ENCODE measurements at regions not wholly inside any gene's neighbourhood (a gene's known extent, or its start where the extent isn't known, plus 50 kb on each side); places are given as distances from the start of the nearest gene placed in this dataset.

- Histone ChIP-seq H2BK15ac (ENCODE audit: low read depth, poor library complexity, severe bottlenecking) (no peak overlapping the region), H3K4me2 (ENCODE audit: low read length, poor library complexity, severe bottlenecking) (no peak overlapping the region), H3K79me1 (replicated peaks; ENCODE audit: low read length, poor library complexity, severe bottlenecking) (no peaks in the 10 kb centered on the region), H4K91ac (ENCODE audit: low read length) (no peak overlapping the region), H4K8ac (ENCODE audit: low read length) (no peak overlapping the region), H2BK5ac (ENCODE audit: low read depth, low read length, poor library complexity, severe bottlenecking) (no peak overlapping the region), H3K36me3 (ENCODE audit: control insufficient read depth in 1 of 2, insufficient read depth in 2 of 2, low read depth in 1 of 2, low read length in 2 of 2) (no peaks in the 10 kb centered on the region), H3K27me3 (ENCODE audit: control insufficient read depth in 1 of 2, insufficient read depth in 1 of 2, low read length in 2 of 2) (no peaks in the 10 kb centered on the region), H2AK5ac (ENCODE audit: low read length, severe bottlenecking) (no peak overlapping the region), H3K4me1 (ENCODE audit: control insufficient read depth, insufficient read depth, low read depth, low read length) (no peaks in the 10 kb centered on the region), H3K23ac (ENCODE audit: low read length in 2 of 2) (no peak overlapping the region), H2AFZ (ENCODE audit: low read depth, low read length) (no peak overlapping the region), H3K27ac (ENCODE audit: low read length, poor library complexity, severe bottlenecking) (no peak overlapping the region), H3K18ac (ENCODE audit: low read depth in 1 of 2, low read length in 2 of 2) (no peak overlapping the region), H3K14ac (ENCODE audit: low read length in 2 of 2) (no peak overlapping the region), H2BK12ac (ENCODE audit: low read length in 2 of 2) (no peak overlapping the region), H3K9ac (ENCODE audit: low read length) (no peak overlapping the region), H2BK120ac (ENCODE audit: low read depth, low read length) (no peak overlapping the region), H3K9me3 (ENCODE audit: control insufficient read depth, low read length) (peaks cover 26% of the 10 kb centered on the region), H3K4ac (ENCODE audit: low read depth in 1 of 2, low read length in 2 of 2) (no peak overlapping the region), H3K4me3 (ENCODE audit: insufficient read depth in 1 of 2, low read depth in 1 of 2, low read length in 2 of 2) (no peak overlapping the region)
- DNase-seq, result no peak
- WGBS, result 17% methylated on average over 1 of the region's 1 CpG
These were observed 1467.6 kb downstream of the MAT2B start for GRCh38 chr5:164972973-164973372.

DNA sequence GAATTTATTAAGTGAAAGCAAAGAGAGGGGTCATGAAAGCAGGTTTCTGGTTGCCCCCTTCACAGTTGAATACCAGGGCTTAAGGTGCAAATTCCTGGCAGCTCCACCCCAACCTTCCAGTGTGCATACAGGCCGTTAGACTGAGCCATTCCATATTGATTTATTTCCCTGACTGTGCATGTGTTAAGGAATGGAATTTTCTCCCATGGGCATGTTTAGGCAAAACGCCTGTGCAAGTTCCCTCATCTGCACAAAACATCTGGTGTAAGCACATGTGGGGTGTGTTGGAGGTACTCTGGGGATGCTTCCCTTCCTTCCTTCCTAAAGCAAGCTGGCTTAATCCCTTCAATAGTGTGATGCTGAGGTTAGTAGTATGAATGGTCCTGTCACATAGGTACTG is 1470.6 kb downstream of the MAT2B start:
- Histone ChIP-seq H3K4me2 (ENCODE audit: low read length, poor library complexity, severe bottlenecking) (no peak overlapping the region), H3K4me3 (ENCODE audit: insufficient read depth in 1 of 2, low read depth in 1 of 2, low read length in 2 of 2) (no peak overlapping the region), H4K91ac (ENCODE audit: low read length) (no peak overlapping the region), H3K27ac (ENCODE audit: low read length, poor library complexity, severe bottlenecking) (no peak overlapping the region), H2BK12ac (ENCODE audit: low read length in 2 of 2) (no peak overlapping the region), H2BK120ac (ENCODE audit: low read depth, low read length) (no peak overlapping the region), H4K8ac (ENCODE audit: low read length) (no peak overlapping the region), H2AFZ (ENCODE audit: low read depth, low read length) (no peak overlapping the region), H3K4me1 (ENCODE audit: control insufficient read depth, insufficient read depth, low read depth, low read length) (no peaks in the 10 kb centered on the region), H3K27me3 (ENCODE audit: control insufficient read depth in 1 of 2, insufficient read depth in 1 of 2, low read length in 2 of 2) (no peaks in the 10 kb centered on the region), H3K9me3 (ENCODE audit: control insufficient read depth, low read length) (peaks cover 26% of the 10 kb centered on the region), H2BK15ac (ENCODE audit: low read depth, poor library complexity, severe bottlenecking) (no peak overlapping the region), H3K18ac (ENCODE audit: low read depth in 1 of 2, low read length in 2 of 2) (no peak overlapping the region), H3K23ac (ENCODE audit: low read length in 2 of 2) (no peak overlapping the region), H2AK5ac (ENCODE audit: low read length, severe bottlenecking) (no peak overlapping the region), H2BK5ac (ENCODE audit: low read depth, low read length, poor library complexity, severe bottlenecking) (no peak overlapping the region), H3K9ac (ENCODE audit: low read length) (no peak overlapping the region), H3K36me3 (ENCODE audit: control insufficient read depth in 1 of 2, insufficient read depth in 2 of 2, low read depth in 1 of 2, low read length in 2 of 2) (no peaks in the 10 kb centered on the region), H3K4ac (ENCODE audit: low read depth in 1 of 2, low read length in 2 of 2) (no peak overlapping the region), H3K14ac (ENCODE audit: low read length in 2 of 2) (no peak overlapping the region), H3K79me1 (replicated peaks; ENCODE audit: low read length, poor library complexity, severe bottlenecking) (no peaks in the 10 kb centered on the region)
- DNase-seq, result no peak
- 63% methylated on average over 2 of the region's 2 CpGs for WGBS

DNA sequence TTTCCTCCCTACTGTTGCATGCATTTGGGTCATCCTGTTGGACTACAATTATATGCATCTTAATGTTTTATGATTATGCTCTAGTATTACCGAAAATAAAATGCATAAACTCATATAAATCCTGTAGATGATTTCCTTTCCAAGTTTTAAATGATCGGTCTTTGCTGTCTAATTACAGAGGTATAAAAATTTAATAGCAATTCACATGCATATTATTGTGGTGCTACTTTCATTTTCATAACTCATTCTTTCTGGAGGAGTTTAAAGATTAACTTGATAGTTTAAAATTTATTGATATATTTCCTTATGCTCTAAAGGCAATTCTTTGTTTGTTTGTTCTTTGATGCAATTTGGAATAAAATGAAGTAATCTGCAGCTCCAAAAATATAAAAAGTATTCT is 1475.1 kb downstream of the MAT2B start:
- H3K27ac ChIP-seq (ENCODE audit: low read length, poor library complexity, severe bottlenecking), result no peak overlapping the region
- H2AFZ ChIP-seq (ENCODE audit: low read depth, low read length), result no peak overlapping the region
- H3K27me3 ChIP-seq (ENCODE audit: control insufficient read depth in 1 of 2, insufficient read depth in 1 of 2, low read length in 2 of 2), result no peaks in the 10 kb centered on the region
- H2BK5ac ChIP-seq (ENCODE audit: low read depth, low read length, poor library complexity, severe bottlenecking), result no peak overlapping the region
- no peaks in the 10 kb centered on the region for H3K79me1 ChIP-seq (replicated peaks; ENCODE audit: low read length, poor library complexity, severe bottlenecking)
- H4K91ac ChIP-seq (ENCODE audit: low read length), result no peak overlapping the region
- no peak overlapping the region for H4K8ac ChIP-seq (ENCODE audit: low read length)
- no peak overlapping the region for H2AK5ac ChIP-seq (ENCODE audit: low read length, severe bottlenecking)
- peaks cover 12% of the 10 kb centered on the region for H3K9me3 ChIP-seq (ENCODE audit: control insufficient read depth, low read length)
- no peaks in the 10 kb centered on the region for H3K4me1 ChIP-seq (ENCODE audit: control insufficient read depth, insufficient read depth, low read depth, low read length)
- H3K4me2 ChIP-seq (ENCODE audit: low read length, poor library complexity, severe bottlenecking), result no peak overlapping the region
- H2BK15ac ChIP-seq (ENCODE audit: low read depth, poor library complexity, severe bottlenecking), result no peak overlapping the region
- no peak overlapping the region for H2BK120ac ChIP-seq (ENCODE audit: low read depth, low read length)
- H2BK12ac ChIP-seq (ENCODE audit: low read length in 2 of 2), result no peak overlapping the region
- no peak overlapping the region for H3K4ac ChIP-seq (ENCODE audit: low read depth in 1 of 2, low read length in 2 of 2)
- no peak overlapping the region for H3K23ac ChIP-seq (ENCODE audit: low read length in 2 of 2)
- H3K9ac ChIP-seq (ENCODE audit: low read length), result no peak overlapping the region
- H3K36me3 ChIP-seq (ENCODE audit: control insufficient read depth in 1 of 2, insufficient read depth in 2 of 2, low read depth in 1 of 2, low read length in 2 of 2), result no peaks in the 10 kb centered on the region
- no peak overlapping the region for H3K4me3 ChIP-seq (ENCODE audit: insufficient read depth in 1 of 2, low read depth in 1 of 2, low read length in 2 of 2)
- no CpG with 5 or more reads among the region's 2 CpGs for WGBS
- DNase-seq, result no peak
- H3K18ac ChIP-seq (ENCODE audit: low read depth in 1 of 2, low read length in 2 of 2), result no peak overlapping the region
- no peak overlapping the region for H3K14ac ChIP-seq (ENCODE audit: low read length in 2 of 2)

- Histone ChIP-seq H4K91ac (ENCODE audit: low read length) (no peak overlapping the region), H2BK12ac (ENCODE audit: low read length in 2 of 2) (no peak overlapping the region), H3K9me3 (ENCODE audit: control insufficient read depth, low read length) (no peaks in the 10 kb centered on the region)
These were observed 1492.7 kb downstream of the MAT2B start for GRCh38 chr5:164998142-164998541.

More at GRCh38 chr5:164998142-164998541, 1492.7 kb downstream of the MAT2B start:
- H3K79me1 ChIP-seq (replicated peaks; ENCODE audit: low read length, poor library complexity, severe bottlenecking), result no peaks in the 10 kb centered on the region
- H3K4me2 ChIP-seq (ENCODE audit: low read length, poor library complexity, severe bottlenecking), result no peak overlapping the region
- no peaks in the 10 kb centered on the region for H3K27me3 ChIP-seq (ENCODE audit: control insufficient read depth in 1 of 2, insufficient read depth in 1 of 2, low read length in 2 of 2)
- no peak overlapping the region for H3K9ac ChIP-seq (ENCODE audit: low read length)
- no peak overlapping the region for H3K18ac ChIP-seq (ENCODE audit: low read depth in 1 of 2, low read length in 2 of 2)
- H2AFZ ChIP-seq (ENCODE audit: low read depth, low read length), result no peak overlapping the region
- no peak overlapping the region for H3K23ac ChIP-seq (ENCODE audit: low read length in 2 of 2)
- H4K8ac ChIP-seq (ENCODE audit: low read length), result no peak overlapping the region
- H3K4me1 ChIP-seq (ENCODE audit: control insufficient read depth, insufficient read depth, low read depth, low read length), result no peaks in the 10 kb centered on the region
- H3K4ac ChIP-seq (ENCODE audit: low read depth in 1 of 2, low read length in 2 of 2), result no peak overlapping the region
- H3K27ac ChIP-seq (ENCODE audit: low read length, poor library complexity, severe bottlenecking), result no peak overlapping the region
- no peak overlapping the region for H3K4me3 ChIP-seq (ENCODE audit: insufficient read depth in 1 of 2, low read depth in 1 of 2, low read length in 2 of 2)
- H3K36me3 ChIP-seq (ENCODE audit: control insufficient read depth in 1 of 2, insufficient read depth in 2 of 2, low read depth in 1 of 2, low read length in 2 of 2), result no peaks in the 10 kb centered on the region
- H2BK120ac ChIP-seq (ENCODE audit: low read depth, low read length), result no peak overlapping the region
- DNase-seq, result no peak
- H2BK5ac ChIP-seq (ENCODE audit: low read depth, low read length, poor library complexity, severe bottlenecking), result no peak overlapping the region
- H2BK15ac ChIP-seq (ENCODE audit: low read depth, poor library complexity, severe bottlenecking), result no peak overlapping the region
- H2AK5ac ChIP-seq (ENCODE audit: low read length, severe bottlenecking), result no peak overlapping the region
- no peak overlapping the region for H3K14ac ChIP-seq (ENCODE audit: low read length in 2 of 2)
